ENCODE measurements at regions not wholly inside any gene's neighbourhood (a gene's known extent, or its start where the extent isn't known, plus 50 kb on each side); places are given as distances from the start of the nearest gene placed in this dataset.

DNA sequence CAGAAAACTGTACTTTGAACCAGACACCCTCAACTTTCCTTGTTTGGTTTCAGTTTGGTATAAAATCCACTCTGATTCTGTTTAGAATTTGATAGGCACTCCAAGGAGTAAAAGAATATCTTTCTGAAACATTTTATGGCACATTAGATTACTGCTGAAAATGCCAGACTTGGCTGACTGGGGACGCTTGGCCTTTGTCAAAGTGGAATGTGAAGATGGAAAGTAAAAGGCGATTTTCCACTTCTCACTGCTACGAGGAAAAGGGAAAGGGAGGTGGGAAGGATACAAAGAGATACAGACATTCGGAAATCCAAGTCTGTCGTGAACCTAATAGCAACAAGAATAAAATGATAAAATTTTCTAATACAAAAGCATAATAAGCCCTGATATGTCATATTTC, 203.9 kb downstream of the DMRT2 start:
- Mint-ChIP-seq H3K36me3 (ENCODE audit: low read depth) (no peaks in the 10 kb centered on the region), H3K4me3 (no peak overlapping the region), H3K27ac (no peak overlapping the region), H3K4me1 (no peaks in the 10 kb centered on the region), H3K9me3 (no peaks in the 10 kb centered on the region), H3K27me3 (no peaks in the 10 kb centered on the region)
- ChIA-PET POLR2A (no interaction called here), CTCF (no interaction called here)
- no peak for DNase-seq

DNA sequence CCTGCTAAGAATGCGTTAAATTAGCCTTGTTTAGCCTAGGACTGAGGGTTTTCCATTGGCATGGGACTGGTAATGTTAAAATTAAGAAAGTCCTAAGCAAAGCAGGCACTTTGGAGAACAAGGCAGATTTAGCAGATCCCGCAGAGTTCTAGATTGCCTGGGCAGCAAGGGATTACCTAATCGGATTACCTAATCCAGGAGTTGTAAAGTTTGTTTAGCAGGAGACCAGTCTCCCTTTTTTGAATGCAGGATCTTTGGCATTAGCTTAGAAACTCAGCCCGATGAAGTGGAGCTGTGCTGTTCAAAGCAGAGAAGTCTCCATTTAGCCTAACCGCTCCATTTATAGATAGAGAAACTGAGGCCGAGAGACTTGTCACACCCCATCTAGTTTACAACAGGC, 206.0 kb downstream of the DMRT2 start:
- Mint-ChIP-seq H3K4me1 (no peaks in the 10 kb centered on the region), H3K36me3 (ENCODE audit: low read depth) (no peaks in the 10 kb centered on the region), H3K27ac (no peak overlapping the region), H3K4me3 (no peak overlapping the region), H3K27me3 (no peaks in the 10 kb centered on the region), H3K9me3 (no peaks in the 10 kb centered on the region)
- no peak for DNase-seq
- ChIA-PET POLR2A (no interaction called here), CTCF (no interaction called here)

DNA sequence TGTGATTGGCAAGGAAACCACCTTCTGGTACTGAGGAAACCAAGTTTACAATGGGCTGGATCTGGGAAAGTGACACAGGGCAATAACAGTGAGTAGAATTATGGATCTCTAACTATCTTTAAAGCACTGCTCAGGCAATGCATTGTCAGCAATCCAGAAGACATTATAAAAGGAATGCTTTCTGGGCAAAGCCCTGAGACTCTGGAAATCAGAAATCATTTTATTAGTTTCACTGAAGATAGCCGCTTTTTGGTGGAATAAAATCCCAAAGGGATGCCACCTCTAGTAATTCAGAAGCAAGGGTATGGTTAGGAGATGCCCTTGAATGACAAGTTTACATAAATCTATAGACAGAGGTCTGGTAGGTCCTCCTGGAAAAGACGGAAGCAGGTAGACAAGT, 211.1 kb downstream of the DMRT2 start:
- no peaks in the 10 kb centered on the region for H3K27me3 Mint-ChIP-seq
- ChIA-PET POLR2A (no interaction called here), CTCF (no interaction called here)
- no peak overlapping the region for H3K27ac Mint-ChIP-seq
- no peaks in the 10 kb centered on the region for H3K36me3 Mint-ChIP-seq (ENCODE audit: low read depth)
- H3K9me3 Mint-ChIP-seq = no peaks in the 10 kb centered on the region
- H3K4me3 Mint-ChIP-seq = no peak overlapping the region
- no peak for DNase-seq
- no peaks in the 10 kb centered on the region for H3K4me1 Mint-ChIP-seq

DNA sequence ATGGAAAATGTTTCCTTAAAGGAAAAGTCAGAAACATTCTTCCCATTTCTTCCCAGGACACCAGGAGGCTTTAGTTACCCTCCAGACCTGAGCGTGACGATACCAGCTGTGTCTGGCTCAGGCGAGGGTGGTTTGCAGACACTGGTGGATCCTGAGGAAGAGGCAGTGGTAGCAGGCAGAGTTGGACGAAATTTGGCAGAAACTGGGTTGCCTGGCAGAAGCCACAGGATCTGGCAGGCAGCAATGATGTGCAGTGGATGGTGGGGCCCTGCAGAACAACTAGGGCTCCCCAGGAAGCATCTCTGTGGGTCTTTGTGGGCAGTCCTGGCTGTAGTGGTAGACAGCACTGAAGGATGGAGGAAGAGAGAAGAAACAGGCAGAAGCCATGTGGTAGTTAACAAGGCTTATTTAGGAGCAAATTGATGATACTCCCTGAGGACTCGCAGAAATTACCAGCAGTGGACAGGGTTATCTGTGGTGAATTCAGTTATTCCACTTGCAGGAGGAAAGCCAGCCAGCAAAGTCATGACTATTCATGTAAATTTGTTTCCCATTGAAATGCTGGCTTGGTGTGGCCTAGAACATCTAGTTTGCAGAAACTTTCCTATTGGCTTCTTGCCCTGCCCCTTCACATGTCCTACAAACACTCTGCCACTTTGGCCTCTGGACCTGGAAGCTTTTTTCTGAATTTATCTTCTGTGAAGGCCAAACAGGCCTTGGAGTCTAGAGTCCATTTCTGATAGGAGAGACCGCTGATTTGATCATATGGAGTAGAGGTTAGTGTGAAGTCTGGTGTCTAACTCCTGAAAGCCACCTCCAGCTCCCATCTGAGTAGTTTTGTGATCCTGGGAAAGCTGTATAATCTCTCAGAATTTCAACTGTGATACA, 212.0 kb downstream of the DMRT2 start:
- Mint-ChIP-seq H3K27ac (no peak overlapping the region), H3K36me3 (ENCODE audit: low read depth) (no peaks in the 10 kb centered on the region), H3K4me3 (no peak overlapping the region), H3K4me1 (no peaks in the 10 kb centered on the region), H3K9me3 (no peaks in the 10 kb centered on the region), H3K27me3 (no peaks in the 10 kb centered on the region)
- CTCF ChIA-PET = no interaction called here
- DNase-seq = no peak
- POLR2A ChIA-PET = no interaction called here

DNA sequence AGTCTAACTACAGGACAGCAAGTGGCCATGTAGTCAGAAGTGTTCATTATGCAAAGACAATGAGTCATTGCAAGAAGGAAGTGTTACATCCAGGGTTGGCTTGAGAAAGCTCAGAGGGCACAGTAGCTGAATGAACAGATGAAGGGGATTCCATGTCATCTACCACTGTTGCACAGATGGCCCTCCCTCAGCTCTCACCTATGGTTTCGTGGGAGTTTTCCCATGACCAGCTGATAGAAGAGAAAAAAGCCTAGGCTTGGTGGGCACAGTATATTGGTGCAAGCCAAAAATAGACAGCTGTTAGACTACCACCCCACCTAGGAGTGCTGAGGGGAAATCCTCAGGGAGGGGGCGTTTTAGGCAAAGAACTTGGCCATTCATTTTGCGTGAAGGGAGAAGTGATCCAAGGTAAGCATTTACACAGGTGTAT, 217.0 kb downstream of the DMRT2 start:
- Mint-ChIP-seq H3K4me1 (no peaks in the 10 kb centered on the region), H3K4me3 (no peak overlapping the region), H3K36me3 (ENCODE audit: low read depth) (no peaks in the 10 kb centered on the region), H3K9me3 (no peaks in the 10 kb centered on the region), H3K27me3 (no peaks in the 10 kb centered on the region), H3K27ac (no peak overlapping the region)
- no peak for DNase-seq
- POLR2A ChIA-PET = no interaction called here
- CTCF ChIA-PET = no interaction called here

DNA sequence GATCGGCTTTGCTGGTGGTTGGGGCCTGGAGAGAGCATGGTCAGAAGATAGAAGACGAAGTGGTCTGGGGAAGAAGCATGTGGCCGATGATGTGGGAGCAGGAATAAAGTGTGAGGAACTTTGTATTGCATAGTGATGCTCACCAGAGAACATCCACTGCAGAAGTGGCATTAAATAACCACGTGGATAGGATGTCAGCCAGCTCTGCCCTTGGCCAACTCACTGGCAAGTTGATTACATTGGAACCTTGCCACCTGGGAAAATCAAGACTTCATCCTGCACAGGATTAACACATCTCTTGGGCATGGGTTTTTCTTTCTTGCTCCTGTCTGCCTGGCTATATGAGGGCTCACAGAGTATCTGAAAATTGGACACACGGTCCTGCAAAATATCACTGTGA, 217.4 kb downstream of the DMRT2 start:
- H3K36me3 Mint-ChIP-seq (ENCODE audit: low read depth) = no peaks in the 10 kb centered on the region
- H3K27me3 Mint-ChIP-seq = no peaks in the 10 kb centered on the region
- H3K9me3 Mint-ChIP-seq = no peaks in the 10 kb centered on the region
- no peaks in the 10 kb centered on the region for H3K4me1 Mint-ChIP-seq
- H3K4me3 Mint-ChIP-seq = no peak overlapping the region
- DNase-seq = no peak
- ChIA-PET CTCF (no interaction called here), POLR2A (no interaction called here)
- H3K27ac Mint-ChIP-seq = no peak overlapping the region

DNA sequence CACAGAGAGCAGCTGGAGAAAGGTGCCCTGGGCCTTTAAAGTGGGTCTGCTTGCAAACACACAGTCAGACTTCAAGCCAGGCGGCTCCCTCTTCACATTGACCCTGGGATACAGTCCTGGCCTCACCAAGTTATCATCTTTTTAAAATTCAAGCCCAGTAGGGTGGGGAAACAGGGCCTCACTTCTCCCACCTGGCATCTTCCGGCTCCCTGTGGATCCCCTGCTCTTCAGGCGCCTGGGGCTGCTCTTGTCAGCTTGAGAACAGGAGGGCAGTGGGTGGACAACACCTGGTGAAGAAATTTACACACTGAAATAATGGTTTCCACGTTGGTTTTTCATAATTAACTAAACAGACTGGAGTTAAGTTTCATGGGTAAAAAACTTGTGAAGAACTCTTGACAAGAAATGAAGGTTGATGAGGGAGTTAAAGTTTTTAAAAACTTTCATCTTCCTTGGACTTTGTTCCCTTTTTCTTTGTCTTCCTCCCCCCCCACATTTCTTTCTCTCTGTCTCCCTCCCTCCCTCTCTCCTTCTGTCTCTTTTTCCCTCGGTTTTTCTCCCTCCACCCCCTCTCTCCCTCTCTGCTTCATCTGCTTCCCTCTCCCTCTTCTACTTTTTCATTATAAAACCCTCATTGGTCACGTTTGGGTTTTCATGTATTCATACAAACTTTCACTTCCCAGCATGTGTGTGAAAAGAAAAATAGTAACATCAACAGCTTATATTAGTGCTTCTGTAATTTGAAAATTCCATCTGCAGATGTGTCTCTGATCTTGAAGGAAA, 219.6 kb downstream of the DMRT2 start:
- Mint-ChIP-seq H3K27ac (no peak overlapping the region), H3K27me3 (no peaks in the 10 kb centered on the region)

DNA sequence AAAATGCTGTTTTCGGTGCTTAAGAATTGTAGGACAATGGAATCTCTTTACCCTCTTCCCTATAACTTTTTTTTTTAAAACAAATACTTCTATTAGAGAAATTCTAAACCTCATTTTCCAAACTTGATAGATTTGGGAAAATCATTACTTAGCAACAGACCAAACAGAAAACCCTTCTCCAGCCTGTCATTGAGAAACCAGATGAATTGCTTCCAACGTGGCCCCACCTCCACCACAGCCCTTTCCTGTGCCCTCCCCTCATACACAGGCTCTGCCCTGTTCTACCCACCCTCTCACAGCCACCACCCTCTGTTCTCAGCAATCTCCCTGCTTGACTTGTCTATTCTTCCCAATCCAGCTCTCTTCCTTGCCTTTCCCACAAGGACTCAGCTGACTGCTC, 221.2 kb downstream of the DMRT2 start:
- Mint-ChIP-seq H3K27ac (no peak overlapping the region), H3K4me1 (no peaks in the 10 kb centered on the region), H3K9me3 (no peaks in the 10 kb centered on the region), H3K36me3 (ENCODE audit: low read depth) (no peaks in the 10 kb centered on the region), H3K4me3 (no peak overlapping the region), H3K27me3 (peaks cover 4% of the 10 kb centered on the region)
- CTCF ChIA-PET = no interaction called here
- DNase-seq = no peak
- POLR2A ChIA-PET = no interaction called here

More for the DNA sequence above, 219.6 kb downstream of the DMRT2 start:
- POLR2A ChIA-PET = no interaction called here
- DNase-seq = no peak
- no peak overlapping the region for H3K4me3 Mint-ChIP-seq
- H3K9me3 Mint-ChIP-seq = no peaks in the 10 kb centered on the region
- no peaks in the 10 kb centered on the region for H3K4me1 Mint-ChIP-seq
- CTCF ChIA-PET = no interaction called here
- H3K36me3 Mint-ChIP-seq (ENCODE audit: low read depth) = no peaks in the 10 kb centered on the region

DNA sequence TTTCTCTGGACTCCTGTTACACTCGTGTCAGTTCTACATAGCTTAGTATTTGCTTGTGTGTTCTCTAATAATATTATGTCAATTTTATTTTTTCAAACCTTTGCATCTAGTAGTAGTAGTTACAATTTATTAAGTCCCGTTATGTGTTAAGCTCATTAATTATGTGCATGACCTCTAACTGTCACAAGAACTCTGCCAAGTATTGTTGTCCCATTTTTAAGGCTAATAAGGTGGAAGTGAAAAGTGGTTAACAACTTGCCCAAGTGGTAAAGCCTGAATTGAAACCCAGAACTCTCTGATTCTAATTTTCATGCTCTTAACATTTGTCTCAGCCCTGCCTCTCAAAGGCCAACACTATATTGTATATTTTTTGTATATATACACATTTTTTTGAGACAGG, 221.6 kb downstream of the DMRT2 start:
- CTCF ChIA-PET = no interaction called here
- Mint-ChIP-seq H3K4me3 (no peak overlapping the region), H3K27me3 (peaks cover 4% of the 10 kb centered on the region), H3K27ac (no peak overlapping the region), H3K36me3 (ENCODE audit: low read depth) (no peaks in the 10 kb centered on the region), H3K4me1 (no peaks in the 10 kb centered on the region), H3K9me3 (no peaks in the 10 kb centered on the region)
- POLR2A ChIA-PET = no interaction called here
- DNase-seq = no peak

DNA sequence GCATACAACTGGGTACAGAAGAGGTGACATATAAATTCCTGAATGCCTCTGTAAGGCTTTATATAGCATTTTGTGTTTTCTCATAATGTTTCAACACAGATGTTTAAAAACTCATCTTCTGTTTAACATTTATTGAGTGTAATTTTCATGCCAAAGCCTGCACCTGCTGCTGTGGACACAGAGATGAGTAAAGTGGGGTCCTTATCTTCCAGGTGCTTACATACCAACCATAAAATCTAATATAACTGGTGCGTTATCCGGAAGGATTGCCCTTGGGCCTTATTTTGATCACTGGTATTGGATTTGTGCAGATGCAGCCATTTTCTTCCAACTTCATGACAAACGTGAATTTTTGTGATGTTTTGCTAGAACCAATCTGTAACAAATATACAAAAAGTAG, 222.3 kb downstream of the DMRT2 start:
- Mint-ChIP-seq H3K9me3 (no peaks in the 10 kb centered on the region), H3K36me3 (ENCODE audit: low read depth) (no peaks in the 10 kb centered on the region), H3K4me3 (no peak overlapping the region), H3K27me3 (peaks cover 4% of the 10 kb centered on the region), H3K4me1 (no peaks in the 10 kb centered on the region), H3K27ac (no peak overlapping the region)
- DNase-seq = no peak
- ChIA-PET POLR2A (no interaction called here), CTCF (no interaction called here)

DNA sequence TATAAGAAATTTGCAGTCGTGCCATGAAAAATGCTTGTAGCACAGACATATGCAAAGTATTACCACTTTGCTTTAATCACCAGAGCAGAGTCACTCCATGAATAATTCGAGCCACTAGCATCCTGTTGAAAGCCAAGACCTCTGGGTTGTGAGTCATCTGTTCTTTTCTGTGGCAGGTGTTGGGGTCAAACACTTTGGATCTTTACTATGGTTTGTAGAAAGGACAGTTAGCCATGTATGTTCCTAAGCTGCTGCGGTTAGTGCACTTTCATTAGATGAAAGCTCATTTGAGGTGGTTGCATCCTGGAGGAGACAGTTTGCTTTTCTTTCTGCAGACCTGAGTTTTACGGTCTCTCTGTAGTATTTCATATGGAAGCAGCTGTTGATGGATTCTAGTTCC, 223.7 kb downstream of the DMRT2 start:
- no peak for DNase-seq
- CTCF ChIA-PET = no interaction called here
- Mint-ChIP-seq H3K4me3 (no peak overlapping the region), H3K4me1 (no peaks in the 10 kb centered on the region), H3K27me3 (peaks cover 4% of the 10 kb centered on the region), H3K27ac (no peak overlapping the region), H3K36me3 (ENCODE audit: low read depth) (no peaks in the 10 kb centered on the region), H3K9me3 (no peaks in the 10 kb centered on the region)
- POLR2A ChIA-PET = no interaction called here

DNA sequence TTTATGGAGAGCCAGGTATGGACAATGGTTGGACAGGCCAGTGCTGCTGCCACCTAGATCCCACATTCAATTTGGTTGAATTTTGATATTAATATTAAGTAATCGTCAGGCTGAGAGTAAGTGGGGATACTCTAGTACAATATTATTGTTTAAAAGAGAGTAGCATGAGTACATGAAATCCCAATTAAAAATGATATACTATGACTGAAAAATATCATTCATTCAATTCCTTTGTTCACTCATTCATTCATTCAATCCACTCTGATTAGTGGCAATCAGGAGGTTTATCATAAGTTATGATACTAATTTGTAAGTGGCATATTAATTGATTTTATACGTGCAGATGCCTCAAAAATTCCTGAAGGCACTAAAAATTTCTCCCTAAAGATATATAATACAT, 224.2 kb downstream of the DMRT2 start:
- CTCF ChIA-PET = no interaction called here
- no peaks in the 10 kb centered on the region for H3K9me3 Mint-ChIP-seq
- no peak for DNase-seq
- H3K4me1 Mint-ChIP-seq = no peaks in the 10 kb centered on the region
- H3K36me3 Mint-ChIP-seq (ENCODE audit: low read depth) = no peaks in the 10 kb centered on the region
- no peak overlapping the region for H3K4me3 Mint-ChIP-seq
- H3K27me3 Mint-ChIP-seq = peaks cover 4% of the 10 kb centered on the region
- POLR2A ChIA-PET = no interaction called here
- H3K27ac Mint-ChIP-seq = no peak overlapping the region

DNA sequence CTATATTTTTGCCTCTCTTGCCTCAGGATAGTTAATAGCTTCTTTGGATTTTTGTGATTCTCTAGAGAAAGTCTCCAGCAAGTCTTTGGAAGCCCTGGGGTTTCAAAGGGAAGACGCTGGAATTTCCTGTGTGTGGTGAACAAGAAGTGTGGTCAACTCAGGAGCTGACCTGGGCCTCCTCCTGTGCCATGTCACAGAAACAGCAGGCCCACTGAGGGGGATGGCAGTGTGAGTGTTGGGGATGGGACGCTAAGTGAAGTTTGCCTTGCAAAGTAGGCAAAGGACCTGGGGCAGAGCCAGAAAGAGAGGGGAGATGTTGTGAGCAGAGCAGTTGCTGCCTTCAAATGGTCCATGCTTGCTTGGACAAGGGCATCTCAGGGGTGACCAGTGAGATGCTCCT, 226.3 kb downstream of the DMRT2 start:
- no peaks in the 10 kb centered on the region for H3K36me3 Mint-ChIP-seq (ENCODE audit: low read depth)
- no peaks in the 10 kb centered on the region for H3K4me1 Mint-ChIP-seq
- CTCF ChIA-PET = interaction anchor here (0.6 kb wide), 1 partner anchor 924 kb away, joined by 3 read pairs; no protein-coding TSS in a partner anchor
- POLR2A ChIA-PET = no interaction called here
- H3K27me3 Mint-ChIP-seq = peaks cover 4% of the 10 kb centered on the region
- H3K9me3 Mint-ChIP-seq = no peaks in the 10 kb centered on the region
- no peak overlapping the region for H3K27ac Mint-ChIP-seq
- no peak overlapping the region for H3K4me3 Mint-ChIP-seq
- no peak for DNase-seq

DNA sequence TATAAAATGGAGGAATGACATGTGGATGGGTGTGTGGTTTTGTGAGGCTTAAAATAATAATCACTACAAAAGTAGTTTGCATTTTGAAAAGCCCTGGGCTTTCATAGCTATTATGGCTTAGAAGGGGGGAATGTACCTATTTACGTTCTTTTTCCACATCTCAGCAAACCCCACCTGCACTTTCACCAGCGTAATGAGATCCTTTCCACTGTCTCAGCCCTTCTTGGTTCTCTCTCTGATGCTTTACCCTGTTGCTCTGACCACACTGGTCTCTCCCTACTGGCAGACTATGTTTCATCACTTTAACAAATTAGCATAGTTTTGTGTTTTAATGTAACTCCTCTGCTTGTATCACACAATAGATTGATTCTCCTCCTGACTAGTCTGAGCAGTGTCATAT, 234.6 kb downstream of the DMRT2 start:
- DNase-seq = no peak
- POLR2A ChIA-PET = no interaction called here
- CTCF ChIA-PET = interaction anchor here (0.6 kb wide), 1 partner anchor 49 kb away, joined by 3 read pairs; no protein-coding TSS in a partner anchor
- no peaks in the 10 kb centered on the region for H3K4me1 Mint-ChIP-seq
- no peaks in the 10 kb centered on the region for H3K36me3 Mint-ChIP-seq (ENCODE audit: low read depth)
- H3K4me3 Mint-ChIP-seq = no peak overlapping the region
- H3K27ac Mint-ChIP-seq = no peak overlapping the region
- no peaks in the 10 kb centered on the region for H3K27me3 Mint-ChIP-seq
- peaks cover 6% of the 10 kb centered on the region for H3K9me3 Mint-ChIP-seq
